Left lobe of liver (tissue), 2 donors: ENCODE measurements at regions not wholly inside any gene's neighbourhood (a gene's known extent, or its start where the extent isn't known, plus 50 kb on each side); places are given as distances from the start of the nearest gene placed in this dataset.
A peak's percentile ranks its signal among the peaks of the same experiment; 100 is the strongest.
"Not testable (repeated sequence)": the region's sequence is repeated elsewhere in the genome, so short reads cannot be mapped to it uniquely, and the experiment has no call there.

Source experiments
- ATAC-seq: fragments of 200-7000 bp; cut with Tn5 transposase; one replicate; pipeline ENCODE4 v1.9.1; 2020; ENCODE audit warnings: mild to moderate bottlenecking, moderate library complexity
- DNase-seq: peaks from one replicate; pipeline ENCODE4 v3.0.0-alpha.2; 2020; ENCODE audit warnings: low spot score
- donor health status: DM: no; HTN: no; CAD: no; lungs with moderate emphysema.
- donor health status: DM: no; HTN: yes; CAD: no.

GRCh38 chr14:22226381-22226780, 362.6 kb downstream of the DAD1 start:
- ATAC-seq (no peak), DNase-seq (no peak)

GRCh38 chr14:22225516-22226140, 363.4 kb downstream of the DAD1 start:
- ATAC-seq (no peak), DNase-seq (no peak)

DNA sequence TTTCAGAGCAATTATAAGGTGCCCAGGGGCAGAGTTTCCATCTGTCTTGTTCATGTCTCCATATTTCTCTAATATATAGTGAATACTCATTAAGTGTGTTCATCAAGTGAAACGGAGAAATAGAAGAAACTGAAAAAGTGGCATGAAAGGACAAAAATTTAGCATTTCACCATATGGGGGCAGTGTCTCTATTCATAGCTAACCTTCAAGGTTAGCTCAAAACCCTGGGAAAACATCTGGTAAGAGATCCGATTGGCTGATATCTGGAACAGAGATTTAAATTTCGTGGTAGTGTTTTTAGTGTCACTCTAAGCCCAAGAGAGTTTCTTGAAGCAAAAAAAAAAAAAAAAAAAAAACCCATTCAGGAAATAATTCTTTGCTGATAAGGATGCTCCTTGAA, 367.5 kb downstream of the DAD1 start:
- DNase-seq (no peak), ATAC-seq (no peak)

GRCh38 chr14:22220427-22220826, 368.6 kb downstream of the DAD1 start:
- no peak for ATAC-seq
- DNase-seq, result no peak

GRCh38 chr14:22218728-22219127, 370.3 kb downstream of the DAD1 start:
- DNase-seq, result no peak
- ATAC-seq, result no peak

GRCh38 chr14:22213120-22213519, 375.9 kb downstream of the DAD1 start:
- DNase-seq (no peak), ATAC-seq (no peak)

GRCh38 chr14:22210906-22211305, 378.1 kb downstream of the DAD1 start:
- ATAC-seq (no peak), DNase-seq (no peak)

- no peak for DNase-seq
Observed at GRCh38 chr14:22210026-22210425, 379.0 kb downstream of the DAD1 start.

GRCh38 chr14:22203036-22203435, 386.0 kb downstream of the DAD1 start:
- ATAC-seq, result no peak
- DNase-seq, result no peak

More at GRCh38 chr14:22210026-22210425, 379.0 kb downstream of the DAD1 start:
- no peak for ATAC-seq

GRCh38 chr14:22202313-22202712, 386.7 kb downstream of the DAD1 start:
- no peak for DNase-seq
- no peak for ATAC-seq

DNA sequence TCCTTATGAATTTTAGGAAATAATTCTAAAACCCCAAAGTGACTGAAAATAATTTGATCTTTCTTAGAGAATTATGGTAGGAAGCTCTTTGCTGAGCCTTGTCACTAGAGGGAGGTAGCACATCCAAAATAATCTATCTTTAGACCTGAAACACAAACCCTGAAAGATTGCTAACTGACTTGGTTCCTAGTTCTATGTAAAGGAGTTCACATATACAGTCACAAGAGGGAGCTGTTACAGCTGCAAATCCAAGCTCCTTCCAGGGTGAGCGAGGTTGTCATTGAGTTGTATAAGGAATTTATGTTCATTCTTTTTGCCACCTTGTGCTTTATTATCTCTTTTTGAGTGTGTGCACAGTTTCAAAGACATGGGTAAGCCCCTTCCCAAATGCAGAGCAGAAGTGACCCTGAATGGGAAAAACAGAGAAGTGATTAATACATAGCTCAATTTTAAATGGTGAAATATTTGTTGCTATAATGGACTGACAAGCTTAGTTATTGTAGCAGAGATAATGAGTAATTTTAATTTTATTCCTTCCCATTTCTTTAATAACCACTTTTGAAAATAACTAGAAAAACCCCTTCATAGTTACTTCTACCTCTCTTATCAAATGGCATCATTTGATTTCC, 387.9 kb downstream of the DAD1 start:
- ATAC-seq (peak; percentile 78), DNase-seq (no peak)

- DNase-seq, ATAC-seq: not testable (repeated sequence)
Observed at GRCh38 chr14:22200131-22200530, 388.9 kb downstream of the DAD1 start.

DNA sequence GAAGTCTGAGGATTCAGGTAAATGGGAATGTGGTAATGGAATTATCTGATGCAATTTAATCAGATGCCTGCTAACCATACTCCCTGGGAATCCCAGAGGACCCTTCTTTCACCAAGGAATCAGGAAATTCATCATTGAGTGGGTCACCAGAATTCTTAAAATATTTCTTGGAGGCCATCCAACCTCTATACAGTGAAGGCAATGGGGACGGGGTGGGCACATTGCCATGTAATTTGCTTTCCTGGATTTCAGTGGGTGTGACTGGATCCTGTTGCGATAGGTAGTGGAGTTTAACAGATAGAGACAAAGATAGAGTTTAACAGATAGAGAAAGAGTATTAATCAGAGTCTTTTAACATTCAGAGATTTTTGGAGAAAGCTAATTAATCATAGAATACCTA, 394.4 kb downstream of the DAD1 start:
- no peak for ATAC-seq
- DNase-seq, result no peak

DNA sequence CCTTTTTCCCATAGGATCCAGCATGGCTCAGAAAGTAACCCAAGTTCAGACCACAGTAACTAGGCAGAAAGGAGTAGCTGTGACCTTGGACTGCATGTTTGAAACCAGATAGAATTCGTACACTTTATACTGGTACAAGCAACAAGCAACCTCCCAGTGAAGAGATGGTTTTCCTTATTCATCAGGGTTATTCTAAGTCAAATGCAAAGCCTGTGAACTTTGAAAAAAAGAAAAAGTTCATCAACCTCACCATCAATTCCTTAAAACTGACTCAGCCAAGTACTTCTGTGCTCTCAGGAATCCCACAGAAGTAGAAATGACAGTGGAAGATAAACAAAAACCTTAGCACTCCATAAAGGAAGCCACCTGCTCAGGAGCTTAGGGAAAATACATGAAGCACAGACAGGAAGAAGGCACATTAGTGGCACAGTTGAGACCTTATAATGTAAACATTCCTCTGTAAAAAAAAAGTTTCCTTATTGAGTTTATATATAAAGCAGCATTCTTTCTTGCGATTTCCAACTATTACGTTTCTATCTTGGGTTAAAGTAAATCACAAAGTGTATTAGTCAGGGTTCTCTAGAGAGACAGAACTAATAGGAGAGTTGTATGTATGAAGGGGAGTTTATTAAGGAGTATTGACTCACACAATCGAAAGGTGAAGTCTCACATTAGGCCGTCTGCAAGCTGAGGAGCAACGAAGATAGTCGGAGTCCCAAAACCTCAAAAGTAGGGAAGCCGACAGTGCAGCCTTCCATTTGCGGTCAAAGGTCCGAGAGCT, 398.4 kb downstream of the DAD1 start:
- ATAC-seq (no peak), DNase-seq (no peak)

GRCh38 chr14:22189881-22190280, 399.1 kb downstream of the DAD1 start:
- ATAC-seq (no peak), DNase-seq (no peak)

GRCh38 chr14:22188318-22188717, 400.7 kb downstream of the DAD1 start:
- no peak for ATAC-seq

GRCh38 chr14:22185789-22186188, 403.2 kb downstream of the DAD1 start:
- ATAC-seq (no peak), DNase-seq (no peak)

More at GRCh38 chr14:22188318-22188717, 400.7 kb downstream of the DAD1 start:
- no peak for DNase-seq

GRCh38 chr14:22185191-22185590, 403.8 kb downstream of the DAD1 start:
- DNase-seq, result no peak
- no peak for ATAC-seq

GRCh38 chr14:22184830-22185168, 404.2 kb downstream of the DAD1 start:
- DNase-seq (no peak), ATAC-seq (no peak)

DNA sequence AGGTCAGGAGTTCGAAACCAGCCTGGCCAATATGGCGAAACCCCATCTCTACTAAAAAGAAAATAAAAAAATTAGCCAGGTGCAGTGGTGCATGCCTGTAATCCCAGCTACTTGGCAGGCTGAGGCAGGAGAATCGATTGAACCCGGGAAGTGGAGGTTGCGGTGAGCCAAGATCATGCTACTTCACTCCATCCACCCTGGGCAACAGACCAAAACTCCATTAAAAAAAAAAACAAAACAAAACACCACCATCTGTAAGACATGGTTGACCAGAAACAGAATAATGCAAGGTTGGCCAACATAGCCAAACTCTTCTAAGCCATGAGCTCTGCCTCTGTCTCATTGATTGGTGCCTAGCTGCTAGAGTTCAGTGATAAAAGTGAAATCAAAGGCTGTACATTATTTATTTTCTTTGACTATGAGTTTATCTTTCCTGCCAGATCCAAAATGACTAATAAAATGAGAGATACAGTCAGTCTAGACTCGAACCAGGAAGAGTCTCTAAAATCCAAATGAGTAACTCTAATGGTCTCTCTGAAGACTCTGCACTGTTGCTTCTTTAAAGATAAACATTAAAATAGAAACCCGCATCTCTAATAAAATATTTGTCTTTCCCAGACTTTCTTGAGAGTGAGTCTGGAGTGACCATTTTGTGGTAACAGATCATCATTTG, 404.7 kb downstream of the DAD1 start:
- ATAC-seq, result no peak

GRCh38 chr14:22180045-22180444, 409.0 kb downstream of the DAD1 start:
- no peak for DNase-seq
- no peak for ATAC-seq

More for the DNA sequence above, 404.7 kb downstream of the DAD1 start:
- DNase-seq, result no peak

GRCh38 chr14:22179190-22179589, 409.8 kb downstream of the DAD1 start:
- ATAC-seq (no peak), DNase-seq (no peak)
